NCI-H748 treated with DMSO at 0.1 percent for 48 hours (cell line): ENCODE measurements at regions not wholly inside any gene's neighbourhood (a gene's known extent, or its start where the extent isn't known, plus 50 kb on each side); places are given as distances from the start of the nearest gene placed in this dataset.
A peak's percentile ranks its signal among the peaks of the same experiment; 100 is the strongest.
"Not testable (repeated sequence)": the region's sequence is repeated elsewhere in the genome, so short reads cannot be mapped to it uniquely, and the experiment has no call there.

Source experiments
- DNase-seq: peaks from one replicate; lab custom pipeline; 2025; lab: John Stamatoyannopoulos, UW

- DNase-seq = no peak
These were observed 326.6 kb upstream of the PRICKLE1 start for GRCh38 chr12:42916143-42916542.

GRCh38 chr12:42915426-42915825 is 325.9 kb upstream of the PRICKLE1 start:
- DNase-seq = no peak

DNA sequence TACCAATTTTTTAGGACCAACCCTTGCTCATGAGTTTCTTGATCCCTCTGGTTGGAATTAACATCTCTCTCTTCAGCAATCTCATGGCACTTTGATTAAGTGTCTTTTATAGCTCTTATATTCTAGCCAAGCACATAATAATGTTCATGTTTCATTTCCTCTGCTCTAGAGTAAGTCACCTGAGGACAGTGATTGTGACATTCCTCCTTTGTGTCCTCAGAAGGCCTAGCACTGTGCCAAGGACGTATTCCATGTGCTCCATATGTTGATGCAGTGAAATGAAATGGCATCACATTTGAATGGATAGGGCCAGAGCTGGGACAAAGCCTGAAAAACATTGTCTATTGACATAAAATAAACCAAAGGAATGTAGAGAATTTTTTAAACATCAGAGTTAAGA is 322.8 kb upstream of the PRICKLE1 start:
- DNase-seq = no peak

DNA sequence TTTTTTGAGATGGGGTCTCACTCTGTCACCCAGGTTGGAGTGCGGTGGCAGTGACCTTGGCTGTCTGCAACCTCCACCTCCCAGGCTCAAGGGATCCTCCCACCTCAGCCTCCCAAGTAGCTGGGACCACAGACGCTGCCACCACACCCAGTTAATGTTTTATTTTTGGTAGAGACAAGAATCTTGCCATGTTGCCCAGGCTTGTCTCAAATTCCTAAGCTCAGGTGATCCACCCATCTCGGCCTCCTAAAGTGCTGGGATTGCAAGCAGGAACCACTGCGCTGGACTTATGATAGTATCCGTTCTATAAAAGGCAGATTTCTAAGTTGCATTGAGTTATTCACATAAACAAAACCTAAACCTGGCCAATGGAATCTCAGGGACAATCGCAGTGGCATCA is 321.1 kb upstream of the PRICKLE1 start:
- DNase-seq = no peak

- no peak for DNase-seq
These were observed 319.2 kb upstream of the PRICKLE1 start for GRCh38 chr12:42908712-42909111.

GRCh38 chr12:42906801-42907200 is 317.3 kb upstream of the PRICKLE1 start:
- not testable (repeated sequence) for DNase-seq

- no peak for DNase-seq
These were observed 315.8 kb upstream of the PRICKLE1 start for GRCh38 chr12:42905419-42905705.

DNA sequence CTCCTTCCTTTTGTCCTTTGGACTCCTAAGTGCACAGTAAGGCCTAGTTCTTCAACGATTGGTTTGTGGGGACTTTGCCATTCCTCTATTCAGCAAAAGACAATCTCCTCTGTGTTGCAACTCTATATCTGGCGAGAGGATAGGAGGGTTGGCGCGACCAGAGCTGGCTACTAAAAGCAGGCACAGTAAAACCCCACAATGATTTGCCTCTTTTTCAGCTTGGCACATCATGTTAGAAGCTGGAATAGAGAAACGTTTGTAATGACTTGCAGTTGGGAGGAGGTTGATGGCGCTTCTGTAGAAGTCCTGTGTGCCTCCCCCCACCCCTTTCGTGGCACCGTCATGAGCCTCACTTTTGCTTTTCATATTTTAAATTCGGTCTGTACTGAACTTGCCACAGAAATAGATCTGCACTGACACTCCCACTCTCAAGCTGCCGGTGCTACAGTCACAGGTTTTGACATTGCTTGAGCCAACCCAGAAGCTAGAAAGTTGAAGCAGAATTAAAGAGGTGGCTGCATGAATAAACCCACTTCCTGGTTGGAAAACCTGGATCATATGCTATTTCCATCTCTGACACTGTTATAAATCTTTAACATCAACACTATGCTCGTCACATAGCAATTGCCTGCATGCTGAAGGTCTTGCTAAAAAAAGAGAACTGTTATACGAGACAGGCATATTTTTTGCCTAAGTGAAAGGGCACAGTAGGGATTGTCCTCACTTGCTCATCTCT is 315.3 kb upstream of the PRICKLE1 start:
- DNase-seq = no peak

DNA sequence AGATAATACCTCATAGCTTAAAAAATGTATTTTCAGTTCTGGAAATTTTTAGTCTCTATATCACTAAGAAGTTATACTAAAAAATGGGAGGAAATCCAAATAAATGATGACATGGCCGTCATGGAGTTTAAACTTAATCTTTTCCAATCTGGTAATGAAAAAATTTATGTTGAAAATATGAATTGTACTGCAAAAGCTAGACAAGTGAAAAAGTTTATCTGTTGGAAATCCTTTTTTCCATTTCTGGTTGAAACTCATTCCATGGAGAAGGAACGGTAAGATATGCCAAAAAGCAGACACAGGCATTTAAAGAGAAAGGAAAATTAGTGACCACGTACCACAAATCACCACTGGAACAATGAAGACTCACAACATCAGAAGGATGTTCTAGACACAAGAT is 314.2 kb upstream of the PRICKLE1 start:
- DNase-seq = no peak

DNA sequence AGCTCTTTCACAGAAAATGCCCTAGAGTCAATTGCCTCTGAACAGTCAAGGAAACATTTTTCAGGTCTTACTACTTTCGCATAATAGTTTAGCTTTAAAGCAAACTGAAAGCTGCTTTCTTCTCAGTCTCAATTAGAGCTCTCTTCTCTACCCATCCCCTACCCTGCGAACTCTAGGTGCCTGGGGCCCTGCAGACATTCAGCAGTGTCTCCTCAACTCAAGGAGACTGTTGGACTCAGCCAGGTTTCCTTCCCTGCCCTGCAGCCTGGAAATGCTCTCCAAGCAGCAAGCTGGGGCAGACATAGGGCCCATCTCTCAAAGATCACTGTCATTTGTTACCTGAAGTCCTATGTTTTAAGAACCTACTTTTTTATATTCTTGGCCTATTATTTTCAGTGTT is 312.5 kb upstream of the PRICKLE1 start:
- no peak for DNase-seq

DNA sequence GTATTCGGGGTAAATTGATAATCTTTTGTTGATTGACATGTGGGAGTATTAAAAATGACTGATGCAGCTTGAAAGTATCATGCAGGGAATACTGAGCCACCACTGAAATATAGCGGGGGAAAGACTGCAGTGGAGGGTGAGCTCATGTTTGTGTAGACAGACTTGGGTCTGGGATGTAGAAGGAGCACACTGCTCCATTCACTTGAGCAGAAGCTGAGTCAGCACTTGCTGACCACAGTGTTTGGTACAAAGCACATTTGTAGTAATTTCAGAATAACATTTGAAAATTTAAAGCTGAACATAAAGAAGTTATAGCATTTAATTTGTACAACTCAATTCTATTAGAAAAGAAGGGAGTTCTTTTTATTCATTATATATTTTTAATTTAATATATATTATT is 304.3 kb upstream of the PRICKLE1 start:
- no peak for DNase-seq

GRCh38 chr12:42892702-42893551 is 303.4 kb upstream of the PRICKLE1 start:
- no peak for DNase-seq

DNA sequence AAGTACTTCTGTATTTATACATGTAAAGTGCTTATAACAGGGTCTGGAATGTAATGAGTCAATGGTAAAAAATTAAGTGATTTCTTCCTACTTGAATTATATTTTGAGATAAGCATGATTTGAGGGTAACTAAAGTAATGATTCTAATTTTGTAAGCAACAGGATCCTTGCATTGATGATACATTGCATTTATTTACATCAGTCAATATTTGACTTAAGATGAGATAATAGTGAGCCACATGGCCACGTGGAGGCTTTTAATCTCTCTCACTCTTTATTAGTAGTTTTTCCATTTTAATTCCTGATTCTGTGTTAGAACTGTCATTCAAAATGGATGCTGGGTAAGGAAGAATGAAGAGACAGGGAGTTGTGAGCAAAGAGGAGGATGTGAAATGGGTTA is 298.1 kb upstream of the PRICKLE1 start:
- no peak for DNase-seq

DNA sequence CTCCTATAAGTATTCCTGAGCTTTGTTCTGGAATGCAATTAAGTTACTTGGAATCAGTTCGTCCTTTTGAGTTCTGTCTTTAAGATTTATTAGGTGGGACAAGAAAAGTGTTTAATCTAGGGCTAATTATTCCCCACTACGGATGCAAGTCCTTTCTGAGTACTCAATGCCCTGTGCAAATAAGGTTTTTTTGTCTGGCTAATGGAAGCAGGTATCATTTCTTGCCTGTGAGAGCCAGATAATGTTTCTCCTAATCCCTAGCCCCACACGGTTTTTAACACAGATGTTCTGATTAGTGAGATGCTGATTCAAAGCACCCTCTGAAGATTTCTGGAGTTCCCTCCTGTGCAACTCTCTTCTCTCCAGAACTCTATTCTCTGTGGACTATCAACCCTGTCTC is 296.6 kb upstream of the PRICKLE1 start:
- peak; percentile 10 for DNase-seq

DNA sequence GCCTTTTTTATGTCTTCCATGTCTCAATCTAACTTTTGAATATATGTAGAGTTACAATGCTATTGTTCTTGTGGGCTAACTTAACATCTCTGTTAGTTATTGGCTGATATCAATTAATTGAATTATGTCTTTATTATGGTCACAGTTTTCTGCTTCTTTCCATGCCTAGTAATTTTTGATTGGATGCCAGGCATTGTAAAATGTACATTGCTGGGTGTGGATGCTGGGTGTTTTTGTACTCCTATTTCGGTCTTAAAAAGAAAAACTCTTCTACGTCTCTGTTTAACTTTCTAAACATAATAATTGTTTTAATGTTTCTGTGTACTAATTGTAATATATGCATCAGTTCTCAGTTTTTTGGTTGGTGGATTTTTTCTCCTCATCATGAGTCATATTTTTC is 296.1 kb upstream of the PRICKLE1 start:
- no peak for DNase-seq

GRCh38 chr12:42884116-42884515 is 294.6 kb upstream of the PRICKLE1 start:
- no peak for DNase-seq

DNA sequence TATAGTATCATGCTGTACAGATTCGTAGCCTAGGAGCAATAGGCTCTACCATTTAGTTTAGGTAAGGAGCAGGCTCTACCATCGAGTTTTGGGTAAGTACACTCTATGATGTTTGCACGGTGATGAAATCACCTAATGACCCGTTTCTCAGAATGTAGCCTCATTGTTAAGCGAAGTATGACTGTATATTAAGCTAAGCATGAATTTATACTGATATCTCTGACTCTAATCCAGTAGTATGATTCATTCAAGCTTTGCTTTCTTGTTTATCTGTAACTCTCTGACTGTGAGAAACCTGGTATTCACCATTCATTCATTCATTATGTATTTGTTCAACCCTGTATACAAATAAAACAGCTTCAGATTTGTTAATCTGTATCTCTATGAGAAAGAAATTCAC is 283.9 kb upstream of the PRICKLE1 start:
- DNase-seq = no peak

GRCh38 chr12:42871816-42872215 is 282.3 kb upstream of the PRICKLE1 start:
- no peak for DNase-seq

DNA sequence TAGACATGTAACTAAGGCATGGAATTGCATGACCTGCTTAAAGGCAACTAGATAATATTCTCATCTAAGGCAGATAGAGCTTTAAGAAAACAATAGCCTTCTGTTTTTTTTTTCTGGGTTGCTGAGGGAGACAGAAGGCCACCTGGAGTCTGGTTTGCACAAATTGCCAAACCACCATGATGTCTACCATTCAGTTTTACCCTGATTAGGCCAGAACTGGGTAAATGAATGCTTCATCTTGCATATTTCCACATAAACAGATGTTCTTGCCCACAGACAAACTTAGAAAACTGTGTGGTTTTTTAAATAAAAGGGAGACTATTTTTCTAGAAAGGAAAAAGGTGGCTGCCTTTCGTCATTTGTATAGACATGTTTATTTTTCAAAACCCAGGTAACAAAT is 278.7 kb upstream of the PRICKLE1 start:
- DNase-seq = no peak

DNA sequence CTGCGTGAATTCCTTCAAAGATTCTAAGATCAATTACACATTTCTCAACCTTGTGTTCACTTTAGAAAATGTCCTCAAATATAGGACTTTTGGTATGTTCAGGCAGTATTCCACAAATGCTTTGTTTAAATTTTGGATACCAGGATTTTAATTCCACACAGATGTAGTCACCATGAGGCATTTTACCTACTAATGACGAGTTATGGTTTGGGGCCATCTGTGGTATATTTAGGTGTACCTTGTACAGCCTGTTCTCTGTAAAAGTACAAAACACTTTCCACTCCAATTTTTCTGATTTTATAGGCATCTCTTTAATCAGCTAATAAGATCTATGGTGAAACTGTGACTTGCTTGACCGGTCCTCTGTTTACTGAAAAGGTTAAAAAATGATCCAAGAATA is 275.7 kb upstream of the PRICKLE1 start:
- no peak for DNase-seq

DNA sequence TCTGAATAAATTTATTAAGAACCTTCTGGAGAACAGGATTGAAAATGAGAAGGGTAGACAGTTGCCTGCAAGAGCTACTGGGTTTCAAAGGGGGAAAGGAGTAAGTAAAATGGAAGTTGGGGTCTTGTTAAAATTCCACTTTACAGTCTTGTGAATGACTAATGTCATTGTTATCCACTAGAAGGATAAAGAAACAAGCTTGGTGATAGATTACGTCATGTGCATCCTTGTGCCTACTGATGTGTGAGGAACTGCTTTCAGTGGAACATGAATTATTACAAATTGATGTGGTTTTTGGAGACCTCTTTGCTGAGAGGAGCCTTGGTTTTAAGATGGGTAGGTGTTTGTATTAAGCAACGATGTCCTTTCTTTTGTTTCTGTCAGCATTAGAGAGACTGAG is 272.5 kb upstream of the PRICKLE1 start:
- no peak for DNase-seq

DNA sequence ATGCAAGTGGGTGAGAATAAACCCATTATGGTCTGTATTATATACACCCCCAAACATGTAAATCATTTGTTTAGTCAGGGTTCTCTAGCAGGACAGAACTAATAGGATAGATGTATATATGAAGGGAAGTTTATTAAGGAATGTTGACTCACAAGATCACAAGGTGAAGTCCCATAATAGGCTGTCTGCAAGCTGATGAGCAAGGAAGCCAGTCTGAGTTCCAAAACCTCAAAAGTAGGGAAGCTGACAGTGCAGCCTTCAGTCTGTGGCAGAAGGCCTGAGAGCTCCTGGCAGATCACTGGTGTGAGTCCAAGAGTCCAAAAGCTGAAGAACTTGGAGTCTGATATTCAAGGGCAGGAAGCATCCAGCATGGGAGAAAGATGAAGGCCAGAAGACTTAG is 270.8 kb upstream of the PRICKLE1 start:
- not testable (repeated sequence) for DNase-seq

- DNase-seq = no peak
These were observed 270.1 kb upstream of the PRICKLE1 start for GRCh38 chr12:42859612-42860011.

DNA sequence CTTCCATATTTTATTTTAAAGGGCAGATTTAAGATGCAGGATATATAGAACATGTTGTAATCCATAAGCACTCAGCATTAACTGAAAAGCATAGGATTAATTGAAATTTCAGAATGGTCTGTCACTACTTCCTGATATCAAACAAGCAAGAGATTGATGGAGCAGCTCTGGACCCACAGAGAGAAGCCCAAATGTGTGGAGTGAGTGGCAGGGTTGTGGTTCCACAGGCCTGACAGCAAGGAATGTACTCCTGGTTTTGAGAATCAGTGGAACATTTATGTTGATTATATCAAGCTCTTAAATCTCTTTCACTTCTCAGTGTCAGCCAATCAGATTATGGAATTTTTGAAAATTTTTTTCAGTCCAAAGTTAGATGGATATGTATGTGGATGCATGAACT is 267.6 kb upstream of the PRICKLE1 start:
- no peak for DNase-seq
